Keratinocyte (primary cell): ENCODE measurements at regions not wholly inside any gene's neighbourhood (a gene's known extent, or its start where the extent isn't known, plus 50 kb on each side); places are given as distances from the start of the nearest gene placed in this dataset.

Source experiments
- CTCF ChIP-seq, 3 experiments: IDR thresholded peaks in 1 of 3; conservative IDR thresholded peaks in 1 of 3; optimal IDR thresholded peaks in 1 of 3; 2 replicates in 2 of 3; 3 replicates in 1 of 3; pipeline versions ENCODE3 to v1.5.1; 2011; ENCODE audit warnings: low read length in 3 of 3, mild to moderate bottlenecking in 3 of 3, moderate library complexity in 2 of 3, control low read depth in 1 of 3, inconsistent platforms in 1 of 3; ENCODE audit not compliant: insufficient read depth in 2 of 3; ENCODE audit errors: extremely low read depth in 1 of 3
- EZH2 ChIP-seq: IDR thresholded peaks from one replicate; pipeline ENCODE4 v1.6.1; 2012; ENCODE audit warnings: inconsistent platforms, mild to moderate bottlenecking, low read length, moderate library complexity

GRCh38 chr14:88079624-88080023 lies 74.7 kb downstream of the GPR65 start:
- TF ChIP-seq EZH2 (no peak), CTCF (optimal IDR thresholded peaks at IDR 0.05 in 1 of 3, IDR thresholded peaks at IDR 0.05 in 1 of 3, conservative IDR thresholded peaks at IDR 0.05 in 1 of 3; ENCODE audit: extremely low read depth in 1 of 3, insufficient read depth in 2 of 3, low read length in 3 of 3) (no peak)
